ENCODE measurements at regions not wholly inside any gene's neighbourhood (a gene's known extent, or its start where the extent isn't known, plus 50 kb on each side); places are given as distances from the start of the nearest gene placed in this dataset.

GRCh38 chr1:168821434-168821833 lies 92.4 kb upstream of the DPT start:
- no peak for DNase-seq (ENCODE audit: low read depth)
- H3K36me3 ChIP-seq (ENCODE audit: control insufficient read depth, insufficient read depth, low read length), result no peaks in the 10 kb centered on the region
- no peak overlapping the region for H3K4me3 ChIP-seq (ENCODE audit: low read depth, low read length)
- no peak for TF ChIP-seq CTCF (IDR thresholded peaks at IDR 0.05; ENCODE audit: insufficient read depth, low read length, severe bottlenecking)
- FAIRE-seq, result no peak
- no peaks in the 10 kb centered on the region for H3K27me3 ChIP-seq (ENCODE audit: control insufficient read depth, insufficient read depth, low read length)

- H3K4me3 ChIP-seq (ENCODE audit: low read depth, low read length), result no peak overlapping the region
- TF ChIP-seq CTCF (IDR thresholded peaks at IDR 0.05; ENCODE audit: insufficient read depth, low read length, severe bottlenecking), result no peak
- FAIRE-seq, result no peak
- H3K27me3 ChIP-seq (ENCODE audit: control insufficient read depth, insufficient read depth, low read length), result no peaks in the 10 kb centered on the region
- no peak for DNase-seq (ENCODE audit: low read depth)
- H3K36me3 ChIP-seq (ENCODE audit: control insufficient read depth, insufficient read depth, low read length), result no peaks in the 10 kb centered on the region
These were observed 93.9 kb upstream of the DPT start for GRCh38 chr1:168822911-168823310.

GRCh38 chr1:168823988-168824387 lies 95.0 kb upstream of the DPT start:
- Histone ChIP-seq H3K4me3 (ENCODE audit: low read depth, low read length) (no peak overlapping the region), H3K27me3 (ENCODE audit: control insufficient read depth, insufficient read depth, low read length) (no peaks in the 10 kb centered on the region), H3K36me3 (ENCODE audit: control insufficient read depth, insufficient read depth, low read length) (no peaks in the 10 kb centered on the region)
- no peak for FAIRE-seq
- no peak for TF ChIP-seq CTCF (IDR thresholded peaks at IDR 0.05; ENCODE audit: insufficient read depth, low read length, severe bottlenecking)
- no peak for DNase-seq (ENCODE audit: low read depth)

GRCh38 chr1:168824418-168825065 lies 95.5 kb upstream of the DPT start:
- no peak for TF ChIP-seq CTCF (IDR thresholded peaks at IDR 0.05; ENCODE audit: insufficient read depth, low read length, severe bottlenecking)
- H3K36me3 ChIP-seq (ENCODE audit: control insufficient read depth, insufficient read depth, low read length), result no peaks in the 10 kb centered on the region
- H3K27me3 ChIP-seq (ENCODE audit: control insufficient read depth, insufficient read depth, low read length), result no peaks in the 10 kb centered on the region
- DNase-seq (ENCODE audit: low read depth), result no peak
- H3K4me3 ChIP-seq (ENCODE audit: low read depth, low read length), result no peak overlapping the region
- no peak for FAIRE-seq

- H3K4me3 ChIP-seq (ENCODE audit: low read depth, low read length), result no peak overlapping the region
- H3K27me3 ChIP-seq (ENCODE audit: control insufficient read depth, insufficient read depth, low read length), result no peaks in the 10 kb centered on the region
- no peaks in the 10 kb centered on the region for H3K36me3 ChIP-seq (ENCODE audit: control insufficient read depth, insufficient read depth, low read length)
- DNase-seq (ENCODE audit: low read depth), result no peak
- no peak for FAIRE-seq
- TF ChIP-seq CTCF (IDR thresholded peaks at IDR 0.05; ENCODE audit: insufficient read depth, low read length, severe bottlenecking), result no peak
These were observed 96.1 kb upstream of the DPT start for GRCh38 chr1:168825129-168825528.

GRCh38 chr1:168825820-168826219 lies 96.8 kb upstream of the DPT start:
- Histone ChIP-seq H3K4me3 (ENCODE audit: low read depth, low read length) (no peak overlapping the region), H3K36me3 (ENCODE audit: control insufficient read depth, insufficient read depth, low read length) (no peaks in the 10 kb centered on the region), H3K27me3 (ENCODE audit: control insufficient read depth, insufficient read depth, low read length) (no peaks in the 10 kb centered on the region)
- FAIRE-seq, result no peak
- no peak for DNase-seq (ENCODE audit: low read depth)
- TF ChIP-seq CTCF (IDR thresholded peaks at IDR 0.05; ENCODE audit: insufficient read depth, low read length, severe bottlenecking), result no peak
